ENCODE measurements at regions not wholly inside any gene's neighbourhood (a gene's known extent, or its start where the extent isn't known, plus 50 kb on each side); places are given as distances from the start of the nearest gene placed in this dataset.

- intact Hi-C loops (cut with DNase I) = no loop called here
- DNase-seq (ENCODE audit: low spot score) = peak; percentile 35
Measured at GRCh38 chr22:49049691-49050090, 778.0 kb downstream of the BRD1 start.

DNA sequence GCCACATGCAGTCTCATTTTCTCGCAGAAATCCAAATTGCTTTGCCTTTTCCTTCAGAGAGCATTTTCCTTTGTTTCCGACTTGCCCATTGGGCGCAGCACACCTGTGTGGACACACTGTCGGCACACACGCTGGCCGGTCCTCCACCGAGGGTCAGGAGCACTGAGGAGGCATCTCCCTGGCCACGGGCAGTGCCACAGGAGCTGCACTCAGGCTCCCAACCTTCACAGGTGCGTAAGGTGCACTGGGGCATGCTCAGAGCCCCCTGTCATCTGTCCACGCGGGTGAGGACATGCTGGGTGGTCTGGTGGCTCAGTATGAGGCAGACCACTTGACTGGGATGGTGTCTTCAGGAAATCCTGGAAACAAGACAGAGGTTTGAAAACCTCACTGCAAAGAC is 779.1 kb downstream of the BRD1 start:
- DNase-seq (ENCODE audit: low spot score) = peak; percentile 70
- intact Hi-C loops (cut with DNase I) = no loop called here

GRCh38 chr22:49047447-49047846 is 780.2 kb downstream of the BRD1 start:
- peak; percentile 56 for DNase-seq (ENCODE audit: low spot score)
- intact Hi-C loops (cut with DNase I) = no loop called here

DNA sequence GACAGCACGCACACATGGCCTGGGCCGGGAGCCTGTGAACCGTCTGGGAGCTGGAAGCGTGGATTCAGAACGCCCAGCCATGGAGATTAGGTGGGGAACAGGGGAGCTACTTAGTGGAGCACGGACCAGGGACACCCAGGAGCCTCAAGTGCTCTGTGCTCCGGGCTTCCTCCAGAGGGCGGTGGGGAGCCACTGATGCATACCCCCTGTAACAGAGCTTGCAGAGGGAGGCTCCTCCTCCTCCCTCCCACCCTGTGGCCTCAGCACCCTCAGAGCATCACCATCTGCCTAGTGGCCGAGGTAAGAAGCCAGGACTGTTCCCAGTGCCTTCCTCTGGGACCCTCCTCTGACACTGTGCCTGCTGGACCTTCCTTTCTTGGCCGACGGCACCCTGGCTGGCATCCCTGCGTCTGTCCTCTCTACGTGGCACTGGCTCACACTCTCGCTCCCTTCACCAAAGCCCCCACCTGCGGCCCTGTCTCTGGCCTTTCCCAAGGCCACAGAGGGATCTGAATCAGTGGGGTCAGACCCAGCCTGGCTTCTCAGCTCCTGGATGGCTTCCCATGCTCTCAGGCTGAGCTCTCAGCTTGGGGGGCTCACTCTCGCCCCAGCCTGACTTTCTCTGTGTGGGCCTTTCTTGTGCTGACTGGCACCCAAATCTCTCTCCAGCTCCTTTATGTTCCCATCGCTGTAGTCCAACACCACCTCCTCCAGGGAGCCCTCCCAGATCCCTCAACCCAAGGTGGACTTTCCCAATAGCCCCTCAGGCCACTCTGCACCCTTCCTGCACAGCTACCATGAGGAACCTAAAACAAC is 780.9 kb downstream of the BRD1 start:
- DNase-seq (ENCODE audit: low spot score) = peak; percentile 64

DNA sequence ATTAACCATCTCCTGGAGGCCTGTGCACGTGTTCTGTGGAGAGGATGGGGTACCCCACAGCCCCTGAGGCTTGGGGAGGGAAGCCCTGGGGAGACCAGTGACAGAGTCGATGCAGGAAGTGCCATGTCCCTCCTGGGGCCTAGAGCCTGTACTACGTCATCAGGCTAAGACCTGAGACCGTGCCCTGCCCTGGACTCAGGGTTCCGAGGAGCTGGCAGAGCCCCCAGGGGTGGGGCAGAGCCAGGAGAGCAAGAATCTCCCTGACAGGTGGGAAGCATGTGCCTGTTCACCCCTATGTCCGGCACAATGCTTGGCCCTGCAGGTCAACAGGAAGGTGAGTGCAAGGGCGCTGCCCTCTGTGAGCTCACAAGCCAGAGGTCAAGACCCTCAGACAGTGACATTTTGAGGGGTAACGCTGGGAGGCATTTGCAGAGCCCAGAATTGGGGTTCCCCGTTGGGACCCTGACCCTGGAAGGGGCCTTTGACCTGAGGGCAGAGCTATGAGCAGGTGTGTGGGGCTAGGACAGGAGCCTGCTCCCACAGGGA is 781.6 kb downstream of the BRD1 start:
- peak; percentile 28 for DNase-seq (ENCODE audit: low spot score)
- intact Hi-C loops (cut with DNase I) = no loop called here

More for the DNA sequence above, 780.9 kb downstream of the BRD1 start:
- intact Hi-C loops (cut with DNase I) = no loop called here

- DNase-seq (ENCODE audit: low spot score) = peak; percentile 70
- intact Hi-C loops (cut with DNase I) = no loop called here
Measured at GRCh38 chr22:49045276-49045675, 782.4 kb downstream of the BRD1 start.

DNA sequence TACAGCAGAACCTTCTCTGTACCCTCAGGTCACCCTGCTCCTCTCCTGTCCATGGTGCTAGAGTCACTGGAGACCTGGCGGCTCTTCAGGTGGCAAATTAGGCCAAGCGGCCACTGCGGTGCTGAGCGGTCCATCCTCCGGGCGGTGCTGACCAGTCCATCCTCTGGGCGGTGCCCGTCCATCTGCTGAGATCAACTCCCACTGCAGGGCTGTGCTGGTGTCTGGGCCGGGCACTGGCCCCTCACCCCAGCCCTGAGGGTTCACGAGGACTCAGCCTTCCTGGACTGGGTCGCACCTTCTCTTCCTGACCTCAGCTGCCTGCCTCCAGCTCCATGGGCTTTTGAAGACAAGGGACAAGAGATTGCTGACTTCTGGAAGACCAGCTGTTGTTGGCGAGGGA is 782.9 kb downstream of the BRD1 start:
- intact Hi-C loops (cut with DNase I) = no loop called here
- DNase-seq (ENCODE audit: low spot score) = peak; percentile 47

DNA sequence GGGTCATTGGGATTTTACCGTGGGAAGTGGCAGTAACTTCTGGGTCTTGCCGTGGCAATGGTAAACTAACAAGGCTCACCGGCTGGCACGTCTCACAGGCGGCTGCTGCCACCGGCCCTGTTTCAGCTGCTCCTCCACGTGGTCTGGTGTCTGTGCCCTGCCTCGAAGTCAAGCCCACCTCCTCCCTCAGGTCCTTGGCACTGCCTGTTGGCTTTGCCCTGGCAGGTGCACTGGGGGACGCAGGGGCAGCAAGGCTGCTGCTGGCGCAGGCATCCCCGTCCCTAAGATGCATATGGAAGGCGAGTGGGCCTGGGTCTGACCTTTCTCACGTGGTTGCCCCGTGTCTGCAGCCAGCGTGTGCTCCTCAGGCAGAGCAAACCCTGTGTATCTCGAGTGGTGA is 783.6 kb downstream of the BRD1 start:
- intact Hi-C loops (cut with DNase I) = no loop called here
- DNase-seq (ENCODE audit: low spot score) = peak; percentile 50

DNA sequence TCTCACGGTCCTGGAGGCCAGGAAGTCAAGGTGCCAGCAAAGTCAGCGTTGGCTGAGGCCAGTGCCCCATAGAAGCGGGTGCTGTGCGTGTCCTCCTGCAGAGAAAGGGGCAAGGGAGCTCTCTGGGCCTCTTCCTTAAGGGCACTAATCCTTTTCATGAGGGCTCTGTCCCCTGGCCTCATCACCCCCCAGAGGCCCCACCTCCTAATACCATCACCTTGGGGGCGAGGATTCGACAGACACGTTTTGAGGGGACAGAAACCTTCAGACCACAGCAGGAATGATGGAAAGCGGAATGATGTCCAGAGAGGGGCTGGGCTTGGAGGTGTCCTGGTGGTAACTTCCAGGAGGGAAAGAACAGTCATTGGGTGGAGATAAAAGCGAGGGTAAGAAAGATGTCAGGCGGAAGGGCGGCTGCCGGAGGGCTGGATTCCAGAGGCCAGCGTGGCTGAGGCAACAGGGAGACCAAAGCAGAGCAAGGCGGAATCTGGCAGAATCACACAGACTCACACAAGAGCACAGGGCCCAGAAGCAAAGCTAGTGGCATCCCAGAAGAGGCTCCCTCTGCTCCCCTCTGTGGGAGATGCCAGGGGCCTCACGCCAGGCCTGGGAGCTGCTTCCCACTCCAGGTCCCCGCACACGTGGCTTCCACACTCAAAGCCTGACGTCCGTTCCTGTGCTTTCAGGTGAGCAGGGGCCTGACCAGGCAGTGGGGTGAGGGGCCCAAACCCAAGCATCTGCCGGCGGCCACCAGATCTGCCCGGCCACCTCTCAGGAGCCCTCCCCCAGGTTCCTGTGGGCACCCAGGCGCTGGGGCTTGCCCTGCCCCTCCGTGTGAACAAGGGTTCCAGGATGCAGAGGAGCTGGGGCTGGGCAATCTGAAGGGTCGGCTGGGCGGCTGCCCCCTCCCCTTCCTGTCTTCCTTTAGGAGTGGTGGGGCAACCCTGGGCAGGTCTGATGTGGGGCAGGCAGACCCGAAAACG is 784.5 kb downstream of the BRD1 start:
- intact Hi-C loops (cut with DNase I) = no loop called here
- DNase-seq (ENCODE audit: low spot score) = peak; percentile 78

DNA sequence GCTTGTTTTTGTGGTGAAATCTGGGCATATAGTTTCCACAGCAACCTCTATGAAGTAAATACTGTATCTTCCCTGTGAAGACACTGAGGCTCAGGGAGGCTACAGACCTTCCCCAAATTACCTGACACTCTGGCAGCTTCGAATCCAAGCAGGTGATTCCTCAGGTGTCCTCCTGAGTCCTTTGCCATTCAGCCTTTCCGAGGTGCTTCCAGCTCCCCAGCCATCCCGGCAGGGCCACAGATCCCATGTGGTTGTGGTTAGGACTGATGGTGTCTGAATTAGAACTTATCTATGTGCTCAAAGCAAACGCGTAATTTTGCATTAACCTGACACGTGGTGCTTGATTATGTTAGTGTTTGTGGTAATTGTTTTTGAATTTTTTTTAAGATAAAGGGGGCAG is 785.6 kb downstream of the BRD1 start:
- DNase-seq (ENCODE audit: low spot score) = peak; percentile 37
- intact Hi-C loops (cut with DNase I) = no loop called here

GRCh38 chr22:49040754-49041467 is 786.8 kb downstream of the BRD1 start:
- peak; percentile 59 for DNase-seq (ENCODE audit: low spot score)
- intact Hi-C loops (cut with DNase I) = no loop called here

DNA sequence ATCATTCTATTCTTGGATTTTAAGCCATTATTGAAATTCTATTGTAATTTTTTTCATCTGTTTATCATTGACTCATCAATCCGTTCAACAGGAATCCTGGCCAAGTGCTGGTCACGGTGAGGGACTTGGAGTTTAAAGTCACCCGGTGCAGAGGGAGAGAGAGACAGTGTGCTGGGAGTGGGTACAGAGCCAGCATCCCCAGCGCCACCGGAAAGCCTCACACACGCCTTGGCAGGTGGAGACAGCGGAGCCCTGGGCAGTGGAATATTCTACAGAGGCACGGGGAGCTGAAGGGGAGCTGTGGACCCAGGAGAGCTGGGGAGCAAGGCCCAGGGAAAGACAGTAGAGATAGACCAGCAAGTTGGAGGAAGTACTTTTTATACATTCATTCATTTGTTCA is 787.6 kb downstream of the BRD1 start:
- intact Hi-C loops (cut with DNase I) = no loop called here
- peak; percentile 74 for DNase-seq (ENCODE audit: low spot score)

- peak; percentile 30 for DNase-seq (ENCODE audit: low spot score)
- intact Hi-C loops (cut with DNase I) = no loop called here
Measured at GRCh38 chr22:49039625-49040024, 788.0 kb downstream of the BRD1 start.

- DNase-seq (ENCODE audit: low spot score) = peak; percentile 59
- intact Hi-C loops (cut with DNase I) = no loop called here
Measured at GRCh38 chr22:49037701-49038245, 789.9 kb downstream of the BRD1 start.

DNA sequence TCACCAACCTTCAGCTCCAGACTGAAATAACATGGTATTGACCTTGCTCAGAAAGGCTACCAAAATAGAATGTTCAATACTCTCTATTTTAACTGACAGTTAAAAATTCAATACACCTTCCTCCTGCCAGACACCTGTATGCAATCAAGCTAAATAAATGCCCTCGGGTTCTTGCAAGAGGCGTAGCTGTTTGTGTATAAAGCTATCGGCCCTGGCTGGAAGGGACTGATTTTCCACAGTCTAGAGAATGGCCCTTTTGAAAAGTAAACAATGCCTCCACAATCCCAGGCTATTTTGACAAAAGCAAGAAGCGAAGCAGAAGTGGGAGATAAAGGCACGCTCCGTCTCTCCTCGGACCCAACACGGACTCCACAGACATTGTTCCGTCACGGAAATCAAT is 791.2 kb downstream of the BRD1 start:
- intact Hi-C loops (cut with DNase I) = no loop called here
- DNase-seq (ENCODE audit: low spot score) = no peak

- intact Hi-C loops (cut with DNase I) = no loop called here
- DNase-seq (ENCODE audit: low spot score) = no peak
Measured at GRCh38 chr22:49035818-49036457, 791.7 kb downstream of the BRD1 start.

- DNase-seq (ENCODE audit: low spot score) = no peak
- intact Hi-C loops (cut with DNase I) = no loop called here
Measured at GRCh38 chr22:49034836-49035817, 792.5 kb downstream of the BRD1 start.

DNA sequence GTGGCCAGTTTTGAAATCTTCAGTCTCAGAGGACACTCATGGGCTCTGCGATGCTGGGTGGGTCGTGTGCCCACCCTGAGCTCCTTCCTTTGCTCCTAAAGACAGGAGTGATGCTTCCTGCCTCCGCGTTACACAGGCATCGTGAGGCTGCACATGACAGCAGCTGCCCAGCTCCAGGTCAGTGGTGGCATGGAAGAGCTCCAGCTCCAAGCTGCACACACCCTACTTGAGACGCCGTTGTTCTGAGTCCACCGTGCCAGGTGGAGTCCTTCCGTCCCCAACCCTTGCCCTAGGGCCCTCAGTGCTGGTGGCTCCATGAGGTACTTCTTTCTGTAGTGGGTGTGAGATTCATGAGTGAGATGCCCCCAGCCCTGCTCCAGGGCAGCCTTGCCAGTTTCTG is 794.1 kb downstream of the BRD1 start:
- no peak for DNase-seq (ENCODE audit: low spot score)
- intact Hi-C loops (cut with DNase I) = no loop called here
